MM.1S (cell line): ENCODE measurements at regions not wholly inside any gene's neighbourhood (a gene's known extent, or its start where the extent isn't known, plus 50 kb on each side); places are given as distances from the start of the nearest gene placed in this dataset.

Experiments used
- DNase-seq: peaks from one replicate; pipeline ENCODE4 v3.0.0-alpha.2; 2015
- H2AFZ ChIP-seq: fragments of 300-600 bp; sonication (generic); 2 replicates; pipeline ENCODE4 v1.6.0; 2016; ENCODE audit warnings: antibody characterized with exemption, low read length
- H3F3A ChIP-seq: fragments of 300-600 bp; sonication (generic); 2 replicates; pipeline ENCODE4 v1.6.1; 2016; ENCODE audit warnings: mild to moderate bottlenecking, antibody characterized with exemption, low read length, moderate library complexity, mixed read lengths; ENCODE audit not compliant: insufficient read depth
- H3K27ac ChIP-seq: fragments of 300-600 bp; sonication (generic); 2 replicates; pipeline ENCODE4 v1.5.1; 2016; ENCODE audit warnings: mild to moderate bottlenecking, low read length
- H3K27me3 ChIP-seq: fragments of 300-600 bp; sonication (generic); replicated peaks from 2 replicates; pipeline ENCODE4 v1.6.0; 2016; ENCODE audit warnings: low read length; ENCODE audit not compliant: insufficient read depth
- H3K36me3 ChIP-seq: fragments of 300-600 bp; sonication (generic); replicated peaks from 2 replicates; pipeline ENCODE4 v1.6.1; 2016; ENCODE audit warnings: mild to moderate bottlenecking, low read length, mixed read lengths; ENCODE audit not compliant: insufficient read depth
- H3K4me1 ChIP-seq: fragments of 300-600 bp; sonication (generic); 2 replicates; pipeline ENCODE4 v1.6.1; 2016; ENCODE audit warnings: low read length, mixed read lengths
- H3K4me2 ChIP-seq: fragments of 300-600 bp; sonication (generic); 2 replicates; pipeline ENCODE4 v1.6.0; 2016; ENCODE audit warnings: low read depth, low read length
- H3K4me3 ChIP-seq: fragments of 300-600 bp; sonication (generic); 2 replicates; pipeline ENCODE4 v1.5.1; 2016; ENCODE audit warnings: low read length, mixed read lengths
- H3K79me2 ChIP-seq: fragments of 300-600 bp; sonication (generic); 2 replicates; pipeline ENCODE4 v1.6.1; 2016; ENCODE audit warnings: mixed run types, low read length, mixed read lengths
- H3K9ac ChIP-seq: fragments of 300-600 bp; sonication (generic); 2 replicates; pipeline ENCODE4 v1.6.1; 2016; ENCODE audit warnings: low read length, mixed read lengths
- H3K9me2 ChIP-seq: fragments of 300-600 bp; sonication (generic); replicated peaks from 2 replicates; pipeline ENCODE4 v1.6.1; 2016; ENCODE audit warnings: mild to moderate bottlenecking, low read length, mixed read lengths; ENCODE audit not compliant: insufficient read depth
- H3K9me3 ChIP-seq: fragments of 300-600 bp; sonication (generic); replicated peaks from 2 replicates; pipeline ENCODE4 v1.6.1; 2016; ENCODE audit warnings: mild to moderate bottlenecking, low read length, mixed read lengths; ENCODE audit not compliant: insufficient read depth
- H4K20me1 ChIP-seq: fragments of 300-600 bp; sonication (generic); 2 replicates; pipeline ENCODE4 v1.6.1; 2016; ENCODE audit warnings: mild to moderate bottlenecking, low read length, moderate library complexity, mixed read lengths; ENCODE audit not compliant: insufficient read depth
- EZH2 ChIP-seq: fragments of 300-600 bp; sonication (generic); optimal IDR thresholded peaks from 2 replicates; pipeline ENCODE3; 2017; ENCODE audit warnings: low read depth, mild to moderate bottlenecking, antibody characterized with exemption, low read length, mixed read lengths
- EZH2phosphoT487 ChIP-seq: fragments of 300-600 bp; sonication (generic); IDR thresholded peaks from 2 replicates; pipeline ENCODE4 v1.6.1; 2018; ENCODE audit warnings: antibody characterized with exemption, low read length
- TF ChIP-seq, protein P1 (sequence below): fragments of 300-600 bp; sonication (generic); IDR thresholded peaks from 2 replicates; pipeline ENCODE4 v1.5.1; 2016; ENCODE audit warnings: antibody characterized with exemption, low read length, mixed read lengths

DNA sequence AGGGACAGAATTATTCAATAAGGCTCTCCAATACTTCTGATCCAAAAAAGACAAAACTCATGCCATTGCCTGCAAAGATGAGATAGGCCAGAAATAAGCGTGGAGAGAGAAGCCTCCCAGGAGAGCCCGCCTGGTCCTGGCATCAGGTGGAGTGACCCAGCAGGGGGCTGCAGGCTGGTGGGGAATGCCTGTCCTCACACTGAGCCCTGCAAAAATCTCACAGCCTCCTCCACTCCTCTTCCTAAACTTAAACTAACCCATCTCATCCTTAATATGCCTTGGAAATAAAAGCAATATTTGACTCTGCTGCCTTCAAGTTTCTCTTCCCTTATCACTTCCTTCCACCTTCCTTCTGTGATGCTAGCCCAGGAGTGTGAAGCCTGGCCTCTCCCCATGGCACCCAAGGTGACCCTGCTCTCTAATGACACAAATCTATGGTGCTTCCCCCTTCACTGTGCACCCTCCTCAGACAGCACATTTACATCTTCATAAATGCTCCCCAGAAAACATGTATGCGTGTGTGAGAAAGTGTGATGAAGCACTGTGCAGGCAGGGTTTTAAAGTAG is 218.4 kb downstream of the ANAPC1 start:
- Histone ChIP-seq H3F3A (peaks cover 26% of the 10 kb centered on the region), H3K9ac (no peak overlapping the region), H3K36me3 (no peaks in the 10 kb centered on the region), H3K9me2 (no peaks in the 10 kb centered on the region), H3K79me2 (no peaks in the 10 kb centered on the region), H3K4me1 (peaks cover 46% of the 10 kb centered on the region), H3K27me3 (no peaks in the 10 kb centered on the region), H3K4me2 (no peak overlapping the region), H3K27ac (no peak overlapping the region), H3K4me3 (no peak overlapping the region), H4K20me1 (no peaks in the 10 kb centered on the region), H2AFZ (no peak overlapping the region), H3K9me3 (no peaks in the 10 kb centered on the region)
- DNase-seq = no peak
- TF ChIP-seq EZH2 (no peak), EZH2phosphoT487 (no peak)
- TF ChIP-seq, protein P1, sequence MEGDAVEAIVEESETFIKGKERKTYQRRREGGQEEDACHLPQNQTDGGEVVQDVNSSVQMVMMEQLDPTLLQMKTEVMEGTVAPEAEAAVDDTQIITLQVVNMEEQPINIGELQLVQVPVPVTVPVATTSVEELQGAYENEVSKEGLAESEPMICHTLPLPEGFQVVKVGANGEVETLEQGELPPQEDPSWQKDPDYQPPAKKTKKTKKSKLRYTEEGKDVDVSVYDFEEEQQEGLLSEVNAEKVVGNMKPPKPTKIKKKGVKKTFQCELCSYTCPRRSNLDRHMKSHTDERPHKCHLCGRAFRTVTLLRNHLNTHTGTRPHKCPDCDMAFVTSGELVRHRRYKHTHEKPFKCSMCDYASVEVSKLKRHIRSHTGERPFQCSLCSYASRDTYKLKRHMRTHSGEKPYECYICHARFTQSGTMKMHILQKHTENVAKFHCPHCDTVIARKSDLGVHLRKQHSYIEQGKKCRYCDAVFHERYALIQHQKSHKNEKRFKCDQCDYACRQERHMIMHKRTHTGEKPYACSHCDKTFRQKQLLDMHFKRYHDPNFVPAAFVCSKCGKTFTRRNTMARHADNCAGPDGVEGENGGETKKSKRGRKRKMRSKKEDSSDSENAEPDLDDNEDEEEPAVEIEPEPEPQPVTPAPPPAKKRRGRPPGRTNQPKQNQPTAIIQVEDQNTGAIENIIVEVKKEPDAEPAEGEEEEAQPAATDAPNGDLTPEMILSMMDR = no peak

DNA sequence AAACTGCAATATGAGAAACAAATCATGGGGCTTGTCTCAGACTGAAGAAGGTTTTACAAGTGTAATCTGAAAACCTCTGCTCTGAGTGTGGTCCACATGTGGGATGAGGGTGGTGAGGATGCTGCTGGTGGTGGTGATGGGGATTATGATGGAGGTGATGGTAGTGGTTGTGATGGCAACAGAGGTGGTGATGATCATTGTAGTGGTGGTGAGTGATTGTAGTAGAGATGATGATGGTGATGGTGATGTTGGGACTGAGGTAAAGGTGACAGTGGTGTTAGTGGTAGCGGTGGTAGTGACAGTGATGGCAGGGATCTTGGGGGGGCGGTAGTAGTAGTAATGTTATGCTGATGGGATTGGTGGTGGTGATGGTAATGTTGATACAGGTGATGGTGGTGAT is 217.8 kb downstream of the ANAPC1 start:
- Histone ChIP-seq H3K4me2 (no peak overlapping the region), H3K36me3 (no peaks in the 10 kb centered on the region), H3K27me3 (no peaks in the 10 kb centered on the region), H3K4me3 (no peak overlapping the region), H2AFZ (no peak overlapping the region), H3K9ac (no peak overlapping the region), H3K9me3 (no peaks in the 10 kb centered on the region), H3F3A (peaks cover 29% of the 10 kb centered on the region), H3K9me2 (no peaks in the 10 kb centered on the region), H3K27ac (no peak overlapping the region), H3K79me2 (no peaks in the 10 kb centered on the region), H4K20me1 (no peaks in the 10 kb centered on the region), H3K4me1 (peaks cover 46% of the 10 kb centered on the region)
- TF ChIP-seq EZH2phosphoT487 = no peak
- TF ChIP-seq, protein P1 = no peak
- no peak for TF ChIP-seq EZH2
- no peak for DNase-seq

DNA sequence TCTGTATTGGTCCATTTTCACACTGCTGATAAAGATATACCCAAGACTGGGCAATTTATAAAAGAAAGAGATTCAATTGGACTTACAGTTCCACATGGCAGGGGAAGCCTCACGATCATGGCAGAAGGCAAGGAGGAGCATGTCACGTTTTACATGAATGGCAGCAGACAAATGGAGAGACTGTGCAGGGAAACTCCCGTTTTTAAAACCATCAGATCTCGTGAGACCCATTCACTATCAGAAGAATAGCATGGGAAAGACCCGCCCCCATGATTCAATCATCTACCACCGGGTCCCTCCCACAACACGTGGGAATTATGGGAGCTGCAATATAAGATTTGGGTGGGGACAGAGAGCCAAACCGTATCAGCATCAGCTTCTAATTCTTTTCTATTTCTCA is 217.0 kb downstream of the ANAPC1 start:
- TF ChIP-seq EZH2 (no peak), EZH2phosphoT487 (no peak)
- TF ChIP-seq, protein P1 = no peak
- Histone ChIP-seq H3K27me3 (no peaks in the 10 kb centered on the region), H3K79me2 (no peaks in the 10 kb centered on the region), H3K4me3 (no peak overlapping the region), H3K9me3 (no peaks in the 10 kb centered on the region), H3K9ac (no peak overlapping the region), H3F3A (peaks cover 28% of the 10 kb centered on the region), H3K4me1 (peaks cover 44% of the 10 kb centered on the region), H2AFZ (no peak overlapping the region), H3K9me2 (no peaks in the 10 kb centered on the region), H3K4me2 (no peak overlapping the region), H3K36me3 (no peaks in the 10 kb centered on the region), H3K27ac (no peak overlapping the region), H4K20me1 (no peaks in the 10 kb centered on the region)
- no peak for DNase-seq
